HCT116 (cell line): ENCODE measurements at regions not wholly inside any gene's neighbourhood (a gene's known extent, or its start where the extent isn't known, plus 50 kb on each side); places are given as distances from the start of the nearest gene placed in this dataset.
"Not testable (repeated sequence)": the region's sequence is repeated elsewhere in the genome, so short reads cannot be mapped to it uniquely, and the experiment has no call there.

Experiments
- ATAC-seq: fragments of 200-7000 bp; cut with Tn5 transposase; 2 replicates; pipeline ENCODE4 v1.9.1; 2020; ENCODE audit warnings: mild to moderate bottlenecking, moderate library complexity
- BruUV-seq: library from RNA; stranded (reverse); fragments of 400-500 nt; replicated peaks from 2 replicates; lab custom pipeline; 2021; lab: Mats Ljungman, UMichigan
- CTCF ChIA-PET: fragments of 300-600 bp; sonication (Branson Sonifier 250); formaldehyde crosslinking; loops from one replicate; lab custom pipeline; 2021; ENCODE audit warnings: antibody characterized with exemption; lab: Charles Lee
- POLR2A ChIA-PET: fragments of 300-600, 350-600 bp; sonication (Branson Sonifier 250); formaldehyde crosslinking; loops from one replicate; lab custom pipeline; 2021; ENCODE audit warnings: antibody characterized with exemption; lab: Charles Lee
- RAD21 ChIA-PET, 2 experiments: fragments of 300-600 bp; sonication (Branson Sonifier 250); formaldehyde crosslinking; loops; one replicate each; lab custom pipeline; 2023; ENCODE audit warnings: low total read pairs in 2 of 2; ENCODE audit not compliant: uncharacterized antibody in 2 of 2, unreplicated experiment in 2 of 2, low non-redundant PET in 1 of 2; lab: Charles Lee
- DNase-seq: peaks from one replicate; pipeline ENCODE4 v3.0.0-alpha.2; 2010; ENCODE audit warnings: low read depth, low spot score
- H2AFZ ChIP-seq: fragments of 200-600 bp; shearing (Covaris generic), sonication (generic); 2 replicates; pipeline ENCODE4 v1.6.1; 2017; ENCODE audit warnings: low read depth, mixed run types, mixed read lengths, antibody characterized with exemption, low read length; ENCODE audit not compliant: poor library complexity, severe bottlenecking
- H3K27ac ChIP-seq: 2 replicates; pipeline ENCODE4 v1.5.1; 2012; ENCODE audit warnings: low read depth, low read length
- H3K27me3 ChIP-seq: fragments of 200-600 bp; sonication (generic); 2 replicates; pipeline ENCODE4 v1.6.1; 2016; ENCODE audit warnings: mixed run types, low read length, mixed read lengths; ENCODE audit not compliant: insufficient read depth
- H3K36me3 ChIP-seq, 2 experiments: fragments of 200-500 bp in 1 of 2; fragments of 200-600 bp in 1 of 2; sonication (Bioruptor generic) in 1 of 2; sonication (generic) in 1 of 2; 2 replicates each; pipeline versions ENCODE4 v1.5.1 to v1.6.1; 2014 to 2016; ENCODE audit warnings: low read length in 2 of 2, inconsistent platforms in 1 of 2, mixed read lengths in 1 of 2, mixed run types in 1 of 2; ENCODE audit not compliant: insufficient read depth in 2 of 2, control insufficient read depth in 1 of 2
- H3K4me1 ChIP-seq, 2 experiments: fragments of 200-600 bp in 1 of 2; sonication (generic) in 1 of 2; 2 replicates each; pipeline versions ENCODE4 v1.5.1 to v1.6.1; 2012 to 2017; ENCODE audit warnings: low read length in 2 of 2, inconsistent platforms in 1 of 2, mild to moderate bottlenecking in 1 of 2, mixed read lengths in 1 of 2, mixed run types in 1 of 2, moderate library complexity in 1 of 2; ENCODE audit not compliant: insufficient read depth in 2 of 2, control insufficient read depth in 1 of 2
- H3K4me2 ChIP-seq: fragments of 200-600 bp; sonication (generic); 2 replicates; pipeline ENCODE4 v1.6.1; 2017; ENCODE audit warnings: mixed run types, low read length, mixed read lengths
- H3K4me3 ChIP-seq, 2 experiments: fragments of 200-600 bp in 1 of 2; sonication (generic) in 1 of 2; replicated peaks in 1 of 2; 2 replicates each; pipeline ENCODE4 v1.5.1; 2011 to 2016; ENCODE audit warnings: low read length in 2 of 2, control low read depth in 1 of 2, low read depth in 1 of 2, mild to moderate bottlenecking in 1 of 2, mixed read lengths in 1 of 2, mixed run types in 1 of 2
- H3K79me2 ChIP-seq: fragments of 200-600 bp; sonication (generic); 2 replicates; pipeline ENCODE4 v1.6.1; 2017; ENCODE audit warnings: mild to moderate bottlenecking, mixed run types, low read length, moderate library complexity, mixed read lengths; ENCODE audit not compliant: insufficient read depth
- H3K9ac ChIP-seq: fragments of 200-600 bp; sonication (generic); 2 replicates; pipeline ENCODE4 v1.6.1; 2016; ENCODE audit warnings: low read length, mixed read lengths
- H3K9me2 ChIP-seq: fragments of 200-600 bp; sonication (generic), shearing (Covaris generic); 2 replicates; pipeline ENCODE4 v1.6.1; 2017; ENCODE audit warnings: mixed run types, mild to moderate bottlenecking, moderate library complexity; ENCODE audit not compliant: insufficient read depth
- H3K9me3 ChIP-seq, 2 experiments: fragments of 200-500 bp in 1 of 2; fragments of 200-600 bp in 1 of 2; sonication (Bioruptor generic) in 1 of 2; sonication (generic) in 1 of 2; 2 replicates each; pipeline ENCODE4 v1.6.1; 2014 to 2017; ENCODE audit warnings: low read length in 2 of 2, mixed read lengths in 2 of 2, inconsistent platforms in 1 of 2, low read depth in 1 of 2, mild to moderate bottlenecking in 1 of 2, mixed run types in 1 of 2, moderate library complexity in 1 of 2; ENCODE audit not compliant: control insufficient read depth in 1 of 2, insufficient read depth in 1 of 2
- H4K20me1 ChIP-seq: fragments of 200-600 bp; sonication (generic), shearing (Covaris generic); 2 replicates; pipeline ENCODE4 v1.6.1; 2017; ENCODE audit warnings: mixed run types, mild to moderate bottlenecking, moderate library complexity; ENCODE audit not compliant: insufficient read depth
- CEBPB ChIP-seq: IDR thresholded peaks from 2 replicates; pipeline ENCODE4 v1.6.1; 2012; ENCODE audit warnings: low read depth
- ELF1 ChIP-seq: IDR thresholded peaks from 2 replicates; pipeline ENCODE4 v1.6.1; 2012; ENCODE audit warnings: low read depth, borderline replicate concordance
- SIN3A ChIP-seq: IDR thresholded peaks from 2 replicates; pipeline ENCODE4 v1.6.1; 2012; ENCODE audit warnings: low read depth
- SP1 ChIP-seq: IDR thresholded peaks from 2 replicates; pipeline ENCODE4 v1.6.1; 2012; ENCODE audit warnings: low read depth
- SRF ChIP-seq: IDR thresholded peaks from 2 replicates; pipeline ENCODE4 v1.6.1; 2012; ENCODE audit warnings: low read depth
- TCF7L2 ChIP-seq: IDR thresholded peaks from 2 replicates; pipeline ENCODE4 v1.7.0; 2011; ENCODE audit warnings: borderline replicate concordance, inconsistent platforms; ENCODE audit not compliant: insufficient read depth, insufficient read length; ENCODE audit errors: extremely low read depth
- ZNF274 ChIP-seq: fragments of 200-500 bp; sonication (Bioruptor generic); IDR thresholded peaks from 2 replicates; pipeline ENCODE4 v1.6.1; 2014; ENCODE audit warnings: mild to moderate bottlenecking, low read depth, low read length, inconsistent platforms
- intact Hi-C: fragments of 100-400 bp; cut with micrococcal nuclease; formaldehyde crosslinking; loops from 2 replicates; pipeline ENCODE4 v1.10.0; 2022
- TF ChIP-seq, protein P1 (sequence below): IDR thresholded peaks from 2 replicates; pipeline ENCODE4 v1.6.1; 2012
- TF ChIP-seq, protein P2 (sequence below): IDR thresholded peaks from 2 replicates; pipeline ENCODE4 v1.6.1; 2012
- TF ChIP-seq, protein P3 (sequence below), 3 experiments: fragments of 200-600 bp in 1 of 3; sonication (generic) in 1 of 3; IDR thresholded peaks in 2 of 3; conservative IDR thresholded peaks in 1 of 3; 2 replicates each; pipeline ENCODE4 v1.5.1; 2012 to 2017; ENCODE audit warnings: low read depth in 2 of 3, low read length in 2 of 3, antibody characterized with exemption in 1 of 3, borderline replicate concordance in 1 of 3, control low read depth in 1 of 3, mild to moderate bottlenecking in 1 of 3, mixed read lengths in 1 of 3, mixed run types in 1 of 3, moderate library complexity in 1 of 3; ENCODE audit not compliant: insufficient read depth in 1 of 3
- TF ChIP-seq, protein P4 (sequence below): IDR thresholded peaks from 2 replicates; pipeline ENCODE4 v1.6.1; 2012; ENCODE audit warnings: low read depth

DNA sequence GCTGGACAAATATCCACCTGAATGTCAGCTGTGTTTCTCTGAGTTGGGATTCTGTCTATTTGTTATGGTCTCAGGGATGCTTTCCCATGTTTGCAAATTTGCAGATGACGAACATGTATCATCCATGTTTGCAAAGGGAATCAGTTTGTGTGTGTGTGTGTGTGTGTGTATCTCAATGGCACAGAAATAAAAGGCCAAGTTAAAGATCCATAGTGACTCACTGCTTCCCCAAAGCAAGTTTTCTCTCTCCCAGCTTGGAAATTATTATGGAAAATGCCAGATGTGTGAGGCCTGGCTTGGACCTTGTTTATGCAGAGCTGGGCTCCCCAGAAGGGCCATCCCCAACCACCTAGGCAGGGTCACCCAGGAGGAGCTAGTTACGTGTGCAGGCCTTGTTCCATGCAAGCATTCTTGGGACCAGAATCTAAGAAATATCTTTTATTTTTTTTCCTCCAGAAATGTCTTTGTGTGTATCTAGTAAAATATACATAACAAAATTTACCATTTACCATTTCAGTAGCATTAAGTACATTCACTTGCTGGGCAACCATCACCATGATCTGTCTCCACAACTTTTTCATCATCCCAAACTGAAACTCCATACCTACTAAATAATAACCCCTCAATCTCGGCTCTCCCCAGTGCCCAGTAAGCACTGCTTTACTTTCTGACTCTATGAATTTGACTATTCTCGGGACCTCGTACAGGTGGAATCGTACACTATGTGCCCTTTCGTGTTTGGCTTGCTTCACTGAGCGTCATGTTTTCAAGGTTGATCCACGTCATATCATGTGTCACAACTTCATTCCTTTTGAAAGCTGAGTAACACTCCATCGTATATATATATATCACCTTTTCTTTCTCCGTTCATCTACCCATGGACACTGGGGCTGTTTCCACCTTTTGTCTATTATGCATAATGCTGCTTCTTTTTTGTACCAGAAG, 56.6 kb upstream of the WNT7B start:
- TF ChIP-seq SIN3A: no peak
- TF ChIP-seq ELF1: no peak
- TF ChIP-seq, protein P1, sequence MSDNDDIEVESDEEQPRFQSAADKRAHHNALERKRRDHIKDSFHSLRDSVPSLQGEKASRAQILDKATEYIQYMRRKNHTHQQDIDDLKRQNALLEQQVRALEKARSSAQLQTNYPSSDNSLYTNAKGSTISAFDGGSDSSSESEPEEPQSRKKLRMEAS: no peak
- no peak for TF ChIP-seq SP1
- TF ChIP-seq, protein P2, sequence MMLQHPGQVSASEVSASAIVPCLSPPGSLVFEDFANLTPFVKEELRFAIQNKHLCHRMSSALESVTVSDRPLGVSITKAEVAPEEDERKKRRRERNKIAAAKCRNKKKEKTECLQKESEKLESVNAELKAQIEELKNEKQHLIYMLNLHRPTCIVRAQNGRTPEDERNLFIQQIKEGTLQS: no peak
- TF ChIP-seq, protein P3, sequence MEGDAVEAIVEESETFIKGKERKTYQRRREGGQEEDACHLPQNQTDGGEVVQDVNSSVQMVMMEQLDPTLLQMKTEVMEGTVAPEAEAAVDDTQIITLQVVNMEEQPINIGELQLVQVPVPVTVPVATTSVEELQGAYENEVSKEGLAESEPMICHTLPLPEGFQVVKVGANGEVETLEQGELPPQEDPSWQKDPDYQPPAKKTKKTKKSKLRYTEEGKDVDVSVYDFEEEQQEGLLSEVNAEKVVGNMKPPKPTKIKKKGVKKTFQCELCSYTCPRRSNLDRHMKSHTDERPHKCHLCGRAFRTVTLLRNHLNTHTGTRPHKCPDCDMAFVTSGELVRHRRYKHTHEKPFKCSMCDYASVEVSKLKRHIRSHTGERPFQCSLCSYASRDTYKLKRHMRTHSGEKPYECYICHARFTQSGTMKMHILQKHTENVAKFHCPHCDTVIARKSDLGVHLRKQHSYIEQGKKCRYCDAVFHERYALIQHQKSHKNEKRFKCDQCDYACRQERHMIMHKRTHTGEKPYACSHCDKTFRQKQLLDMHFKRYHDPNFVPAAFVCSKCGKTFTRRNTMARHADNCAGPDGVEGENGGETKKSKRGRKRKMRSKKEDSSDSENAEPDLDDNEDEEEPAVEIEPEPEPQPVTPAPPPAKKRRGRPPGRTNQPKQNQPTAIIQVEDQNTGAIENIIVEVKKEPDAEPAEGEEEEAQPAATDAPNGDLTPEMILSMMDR (IDR thresholded peaks at IDR 0.05 in 2 of 3, conservative IDR thresholded peaks at IDR 0.05 in 1 of 3; ENCODE audit: borderline replicate concordance in 1 of 3, insufficient read depth in 1 of 3, low read depth in 2 of 3, low read length in 2 of 3): no peak
- TF ChIP-seq SRF: no peak
- no peak for TF ChIP-seq TCF7L2
- no peak for TF ChIP-seq CEBPB
- no peak for TF ChIP-seq ZNF274
- TF ChIP-seq, protein P4, sequence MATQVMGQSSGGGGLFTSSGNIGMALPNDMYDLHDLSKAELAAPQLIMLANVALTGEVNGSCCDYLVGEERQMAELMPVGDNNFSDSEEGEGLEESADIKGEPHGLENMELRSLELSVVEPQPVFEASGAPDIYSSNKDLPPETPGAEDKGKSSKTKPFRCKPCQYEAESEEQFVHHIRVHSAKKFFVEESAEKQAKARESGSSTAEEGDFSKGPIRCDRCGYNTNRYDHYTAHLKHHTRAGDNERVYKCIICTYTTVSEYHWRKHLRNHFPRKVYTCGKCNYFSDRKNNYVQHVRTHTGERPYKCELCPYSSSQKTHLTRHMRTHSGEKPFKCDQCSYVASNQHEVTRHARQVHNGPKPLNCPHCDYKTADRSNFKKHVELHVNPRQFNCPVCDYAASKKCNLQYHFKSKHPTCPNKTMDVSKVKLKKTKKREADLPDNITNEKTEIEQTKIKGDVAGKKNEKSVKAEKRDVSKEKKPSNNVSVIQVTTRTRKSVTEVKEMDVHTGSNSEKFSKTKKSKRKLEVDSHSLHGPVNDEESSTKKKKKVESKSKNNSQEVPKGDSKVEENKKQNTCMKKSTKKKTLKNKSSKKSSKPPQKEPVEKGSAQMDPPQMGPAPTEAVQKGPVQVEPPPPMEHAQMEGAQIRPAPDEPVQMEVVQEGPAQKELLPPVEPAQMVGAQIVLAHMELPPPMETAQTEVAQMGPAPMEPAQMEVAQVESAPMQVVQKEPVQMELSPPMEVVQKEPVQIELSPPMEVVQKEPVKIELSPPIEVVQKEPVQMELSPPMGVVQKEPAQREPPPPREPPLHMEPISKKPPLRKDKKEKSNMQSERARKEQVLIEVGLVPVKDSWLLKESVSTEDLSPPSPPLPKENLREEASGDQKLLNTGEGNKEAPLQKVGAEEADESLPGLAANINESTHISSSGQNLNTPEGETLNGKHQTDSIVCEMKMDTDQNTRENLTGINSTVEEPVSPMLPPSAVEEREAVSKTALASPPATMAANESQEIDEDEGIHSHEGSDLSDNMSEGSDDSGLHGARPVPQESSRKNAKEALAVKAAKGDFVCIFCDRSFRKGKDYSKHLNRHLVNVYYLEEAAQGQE: no peak

DNA sequence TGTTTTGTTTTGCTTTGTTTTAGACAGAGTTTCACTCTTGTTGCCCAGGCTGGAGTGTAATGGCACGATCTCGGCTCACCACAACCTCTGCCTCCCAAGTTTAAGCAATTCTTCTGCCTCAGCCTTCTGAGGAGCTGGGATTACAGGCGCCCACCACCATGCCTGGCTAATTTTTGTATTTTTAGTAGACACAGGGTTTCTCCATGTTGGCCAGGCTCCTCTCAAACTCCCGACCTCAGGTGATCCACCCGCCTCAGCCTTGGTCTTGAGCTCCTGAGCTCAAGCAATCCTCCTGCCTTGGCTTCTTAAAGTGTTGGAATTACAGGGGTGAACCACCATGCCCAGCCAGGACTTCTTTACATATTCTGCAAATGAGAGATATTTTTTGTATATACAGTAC, 57.5 kb upstream of the WNT7B start:
- H3K79me2 ChIP-seq, intact Hi-C loops, BruUV-seq, DNase-seq, H3K9ac ChIP-seq, H3K27ac ChIP-seq, RAD21 ChIA-PET, H3K9me2 ChIP-seq, H3K27me3 ChIP-seq, POLR2A ChIA-PET, ATAC-seq, H4K20me1 ChIP-seq, H3K9me3 ChIP-seq, H2AFZ ChIP-seq, H3K36me3 ChIP-seq: not testable (repeated sequence)
- peak overlapping the region; percentile 80; the same call in 1 of the 2 replicates for H3K4me2 ChIP-seq
- H3K4me3 ChIP-seq: peak overlapping the region in 1 of 2 experiments; percentile 60; a peak in 1 of 4 replicates
- CTCF ChIA-PET: interaction anchor here (1.4 to 1.8 kb wide), 2 partner anchors 21 to 29 kb away, joined by 3 to 6 read pairs; no protein-coding TSS in a partner anchor
- peaks cover 8 to 21% of the 10 kb centered on the region in 2 experiments; a peak in 3 of 4 replicates for H3K4me1 ChIP-seq

More for the DNA sequence above, 56.6 kb upstream of the WNT7B start:
- Histone ChIP-seq H3K4me2 (no peak overlapping the region), H3K79me2 (0 out of 2 replicates have a peak, but pooled peaks cover 5% of the 10 kb centered on the region), H3K9me2 (no peaks in the 10 kb centered on the region), H3K4me1 (peaks cover 8 to 21% of the 10 kb centered on the region in 2 experiments; a peak in 3 of 4 replicates), H2AFZ (no peak overlapping the region), H3K27ac (no peak overlapping the region), H3K4me3 (no peak overlapping the region), H3K9me3 (no peaks in the 10 kb centered on the region), H3K27me3 (no peaks in the 10 kb centered on the region), H4K20me1 (no peaks in the 10 kb centered on the region), H3K9ac (no peak overlapping the region), H3K36me3 (no peaks in the 10 kb centered on the region)
- DNase-seq (no peak), ATAC-seq (no peak)
- ChIA-PET POLR2A (no interaction called here), CTCF (interaction anchor here (1.4 to 1.8 kb wide), 2 partner anchors 20 to 28 kb away, joined by 3 to 6 read pairs; no protein-coding TSS in a partner anchor), RAD21 (no interaction called here)
- intact Hi-C loops: no loop called here
- BruUV-seq: no TSS peak
